HepG2 (cell line): ENCODE measurements at regions not wholly inside any gene's neighbourhood (a gene's known extent, or its start where the extent isn't known, plus 50 kb on each side); places are given as distances from the start of the nearest gene placed in this dataset.

Source experiments
- ATAC-seq: fragments of 200-7000 bp; cut with Tn5 transposase; 3 replicates; pipeline ENCODE4 v1.9.1; 2020; ENCODE audit warnings: mild to moderate bottlenecking, moderate library complexity
- BruUV-seq: library from RNA; stranded (reverse); fragments of 400-500 nt; replicated peaks from 2 replicates; lab custom pipeline; 2021; lab: Mats Ljungman, UMichigan
- CTCF ChIA-PET: fragments of 300-600 bp; formaldehyde crosslinking; extraction: SDS; loops from one replicate; lab custom pipeline; 2021; ENCODE audit warnings: low total read pairs, inconsistent platforms, low intra/inter-chr PET ratio; lab: Yijun Ruan, JAX
- POLR2A ChIA-PET: fragments of 350-600 bp; sonication (Branson Sonifier 250); formaldehyde crosslinking; loops from one replicate; lab custom pipeline; 2020; ENCODE audit warnings: antibody characterized with exemption, inconsistent platforms; lab: Yijun Ruan, JAX
- DNase-seq: peaks from one replicate; pipeline ENCODE4 v3.0.0-alpha.2; 2015; ENCODE audit warnings: low spot score
- FAIRE-seq: peaks from 3 replicates; lab custom pipeline; 2011; peaks lifted over from hg19 to GRCh38; lab: Jason Lieb, UNC
- H2AFZ ChIP-seq: one replicate; pipeline ENCODE4 v1.6.1; 2011; ENCODE audit warnings: low read length, inconsistent platforms
- H3K27ac ChIP-seq: fragments of 300-600 bp; 3 replicates; pipeline ENCODE4 v1.8.0; 2011; ENCODE audit warnings: mixed run types, mild to moderate bottlenecking, mixed read lengths, low read length, inconsistent platforms; ENCODE audit not compliant: insufficient read depth; ENCODE audit errors: extremely low read length
- H3K27me3 ChIP-seq, 2 experiments: fragments of 200-600 bp in 1 of 2; 2 replicates in 1 of 2; 3 replicates in 1 of 2; pipeline versions ENCODE4 v1.6.0 to v1.8.0; 2011; ENCODE audit warnings: low read length in 2 of 2, mild to moderate bottlenecking in 2 of 2, moderate library complexity in 2 of 2, inconsistent platforms in 1 of 2; ENCODE audit not compliant: insufficient read depth in 2 of 2, control insufficient read depth in 1 of 2
- H3K36me3 ChIP-seq, 2 experiments: fragments of 200-600 bp in 1 of 2; replicated peaks in 1 of 2; 2 replicates in 1 of 2; 3 replicates in 1 of 2; pipeline versions ENCODE4 v1.5.1 to v1.8.0; 2011; ENCODE audit warnings: low read length in 2 of 2, inconsistent platforms in 1 of 2; ENCODE audit not compliant: insufficient read depth in 2 of 2, control insufficient read depth in 1 of 2
- H3K4me1 ChIP-seq: 2 replicates; pipeline ENCODE4 v1.5.1; 2012; ENCODE audit warnings: low read length, inconsistent platforms; ENCODE audit not compliant: insufficient read depth
- H3K4me2 ChIP-seq: 2 replicates; pipeline ENCODE4 v1.6.0; 2011; ENCODE audit warnings: low read depth, low read length, inconsistent platforms
- H3K4me3 ChIP-seq, 3 experiments: fragments of 200-600 bp in 1 of 3; sonication (generic), shearing (Covaris generic) in 1 of 3; replicated peaks in 1 of 3; 2 replicates each; pipeline ENCODE4 v1.5.1; 2011 to 2016; ENCODE audit warnings: low read length in 3 of 3, inconsistent platforms in 2 of 3, low read depth in 2 of 3, mild to moderate bottlenecking in 2 of 3, control low read depth in 1 of 3, mixed read lengths in 1 of 3; ENCODE audit not compliant: insufficient read depth in 1 of 3
- H3K79me2 ChIP-seq: one replicate; pipeline ENCODE4 v1.6.1; 2011; ENCODE audit warnings: low read length, inconsistent platforms; ENCODE audit not compliant: insufficient read depth
- H3K9ac ChIP-seq: 2 replicates; pipeline ENCODE4 v1.6.0; 2011; ENCODE audit warnings: mild to moderate bottlenecking, low read depth, low read length, inconsistent platforms; ENCODE audit not compliant: insufficient read depth
- H3K9me3 ChIP-seq: 2 replicates; pipeline ENCODE4 v1.5.1; 2012; ENCODE audit warnings: mild to moderate bottlenecking, low read length
- H4K20me1 ChIP-seq: 2 replicates; pipeline ENCODE4 v1.6.0; 2011; ENCODE audit warnings: inconsistent platforms, mild to moderate bottlenecking, low read length, moderate library complexity; ENCODE audit not compliant: insufficient read depth
- ATM ChIP-seq: fragments of 450-650 bp; IDR thresholded peaks from 2 replicates; pipeline ENCODE4 v1.7.1; 2017; ENCODE audit warnings: mild to moderate bottlenecking, borderline replicate concordance
- FOXO4 ChIP-seq: sonication (generic); formaldehyde crosslinking; conservative IDR thresholded peaks from 2 replicates; pipeline ENCODE4 v1.8.1; 2023; ENCODE audit warnings: missing genetic modification reagents
- GABPA ChIP-seq, 2 experiments: IDR thresholded peaks; 2 replicates each; pipeline ENCODE4 v1.6.1; 2011 to 2016; ENCODE audit warnings: low read depth in 2 of 2, low read length in 1 of 2, missing biosample characterization in 1 of 2, missing genetic modification characterization in 1 of 2
- IKZF4 ChIP-seq: sonication (generic); formaldehyde crosslinking; IDR thresholded peaks from 2 replicates; pipeline ENCODE4 v1.5.1; 2020; ENCODE audit warnings: borderline replicate concordance, mild to moderate bottlenecking, low read depth, missing genetic modification reagents; ENCODE audit errors: not compliant biosample characterization
- KLF6 ChIP-seq: IDR thresholded peaks from 2 replicates; pipeline ENCODE4 v1.8.0; 2016; ENCODE audit warnings: missing biosample characterization, missing genetic modification reagents
- PHF5A ChIP-seq: IDR thresholded peaks from one replicate; pipeline ENCODE4 v1.6.1; 2018; ENCODE audit warnings: low read depth, missing genetic modification reagents; ENCODE audit not compliant: unreplicated experiment
- SMARCC2 ChIP-seq: fragments of 450-650 bp; IDR thresholded peaks from 2 replicates; pipeline ENCODE4 v1.6.1; 2017; ENCODE audit warnings: antibody characterized with exemption, mild to moderate bottlenecking
- ZBTB3 ChIP-seq: sonication (generic); formaldehyde crosslinking; IDR thresholded peaks from 2 replicates; pipeline ENCODE4 v1.4.0; 2020; ENCODE audit warnings: low read depth, mild to moderate bottlenecking, moderate library complexity, missing genetic modification reagents, borderline replicate concordance
- ZMAT3 ChIP-seq: sonication (generic); formaldehyde crosslinking; conservative IDR thresholded peaks from 2 replicates; pipeline ENCODE4 v1.7.0; 2021; ENCODE audit warnings: missing genetic modification reagents
- ZNF20 ChIP-seq: sonication (generic); formaldehyde crosslinking; IDR thresholded peaks from 2 replicates; pipeline ENCODE4 v1.4.0; 2020; ENCODE audit warnings: mild to moderate bottlenecking, moderate library complexity, missing genetic modification reagents
- ZNF329 ChIP-seq: sonication (generic); formaldehyde crosslinking; IDR thresholded peaks from 2 replicates; pipeline ENCODE4 v1.9.0; 2021; ENCODE audit warnings: low read depth, mild to moderate bottlenecking, missing genetic modification reagents
- ZNF383 ChIP-seq: sonication (generic); formaldehyde crosslinking; IDR thresholded peaks from 2 replicates; pipeline ENCODE4 v1.4.0; 2020; ENCODE audit warnings: missing genetic modification reagents, mild to moderate bottlenecking, borderline replicate concordance
- WGBS: methylation state at CpG from one replicate; pipeline ENCODE4 v1.1.6; 2017; ENCODE audit warnings: low lambda C conversion rate; 5-methylcytosine and 5-hydroxymethylcytosine counted together
- in situ Hi-C: cut with HindIII; loops from 2 replicates; pipeline ENCODE4 v1.10.0; 2017; ENCODE audit warnings: low pct_unique_long_range_greater_than_20kb; ENCODE audit not compliant: extremely low pct_ligation_motif_present
- intact Hi-C: fragments of 100-400 bp; cut with micrococcal nuclease; formaldehyde crosslinking; loops from one replicate; pipeline ENCODE4 v1.10.0; 2022; ENCODE audit not compliant: unreplicated experiment

- CTCF ChIA-PET: no interaction called here
- H3K27me3 ChIP-seq: no peaks in the 10 kb centered on the region
- no peak overlapping the region for H3K9ac ChIP-seq
- no peaks in the 10 kb centered on the region for H3K79me2 ChIP-seq
- ATAC-seq: no peak
- H3K4me3 ChIP-seq: no peak overlapping the region
- no peak overlapping the region for H2AFZ ChIP-seq
- TF ChIP-seq ZMAT3 (CRISPR knock-in tag): no peak
- TF ChIP-seq SMARCC2: no peak
- no peak for TF ChIP-seq ZNF329
- no peak for TF ChIP-seq ZNF20
- no peak for TF ChIP-seq KLF6 (CRISPR knock-in tag)
- TF ChIP-seq FOXO4 (CRISPR knock-in tag): no peak
- no peak for TF ChIP-seq PHF5A (CRISPR knock-in tag)
- TF ChIP-seq ZNF383: no peak
- TF ChIP-seq ZBTB3 (CRISPR knock-in tag): no peak
- no peak for TF ChIP-seq ATM
- no peak for TF ChIP-seq IKZF4
- TF ChIP-seq GABPA (IDR thresholded peaks at IDR 0.05; ENCODE audit: low read depth, low read length): no peak
- TF ChIP-seq GABPA (CRISPR knock-in tag; IDR thresholded peaks at IDR 0.05; ENCODE audit: low read depth): no peak
- no peak for DNase-seq
- H3K4me1 ChIP-seq: no peaks in the 10 kb centered on the region
- H3K9me3 ChIP-seq: no peaks in the 10 kb centered on the region
- FAIRE-seq: no peak
- no peak overlapping the region for H3K27ac ChIP-seq
- WGBS: 9% methylated on average over 5 of the region's 5 CpGs
- in situ Hi-C loops: no loop called here
- POLR2A ChIA-PET: no interaction called here
- intact Hi-C loops: no loop called here
- no peaks in the 10 kb centered on the region for H3K36me3 ChIP-seq
- H4K20me1 ChIP-seq: no peaks in the 10 kb centered on the region
- no TSS peak for BruUV-seq
- no peak overlapping the region for H3K4me2 ChIP-seq
Measured at GRCh38 chr6:98454809-98455322, 379.5 kb upstream of the POU3F2 start.
